ENCODE measurements at regions not wholly inside any gene's neighbourhood (a gene's known extent, or its start where the extent isn't known, plus 50 kb on each side); places are given as distances from the start of the nearest gene placed in this dataset.

DNA sequence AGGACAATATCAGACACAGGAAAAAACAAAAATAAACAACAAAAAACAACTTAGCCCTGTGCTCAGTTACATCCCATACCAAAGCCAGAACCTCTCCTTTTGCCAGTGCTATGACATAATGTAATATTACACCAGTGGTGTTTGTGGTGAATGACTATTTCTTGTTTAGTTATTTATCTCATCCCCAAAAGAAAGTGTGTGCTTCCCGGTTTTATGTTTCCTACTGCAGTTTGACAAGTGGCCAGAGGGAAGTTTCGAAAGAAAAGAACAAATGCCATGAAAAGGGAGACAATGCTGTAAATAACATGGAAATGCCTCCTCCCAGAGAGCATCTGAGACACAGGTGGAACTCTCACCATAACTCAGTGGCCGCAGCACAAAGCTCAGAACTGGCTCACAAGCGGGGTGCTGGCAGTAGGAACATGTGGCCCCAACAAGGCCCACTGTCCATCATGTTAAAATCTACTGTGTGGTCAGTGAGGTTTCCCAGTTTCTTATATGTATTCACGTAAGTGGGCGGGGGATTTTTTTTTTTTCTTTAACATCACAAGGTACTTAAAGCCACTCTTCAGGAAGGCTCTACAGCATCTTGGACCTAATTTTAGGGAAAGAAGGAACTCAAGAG, 158.2 kb downstream of the BARHL2 start:
- DNase-seq = no peak

DNA sequence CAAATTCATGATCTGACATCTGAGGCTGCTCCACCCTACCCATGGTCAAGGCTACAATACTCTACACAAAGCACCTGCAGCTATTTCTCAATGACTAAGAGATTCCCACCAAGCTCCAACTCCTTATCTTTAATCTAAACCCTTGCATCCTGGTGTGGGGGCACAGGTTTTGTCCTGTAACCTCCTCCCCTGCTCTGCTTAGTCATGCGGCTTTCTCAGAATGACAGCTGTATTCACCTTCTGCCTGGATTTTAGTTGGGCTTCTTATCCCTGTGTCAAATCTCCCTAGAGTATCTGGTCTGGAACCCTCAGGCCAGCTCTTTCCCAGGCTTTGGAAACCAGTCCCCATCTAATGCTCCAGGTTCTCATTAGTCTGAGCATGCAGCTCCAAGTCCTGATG, 159.0 kb downstream of the BARHL2 start:
- no peak for DNase-seq

DNA sequence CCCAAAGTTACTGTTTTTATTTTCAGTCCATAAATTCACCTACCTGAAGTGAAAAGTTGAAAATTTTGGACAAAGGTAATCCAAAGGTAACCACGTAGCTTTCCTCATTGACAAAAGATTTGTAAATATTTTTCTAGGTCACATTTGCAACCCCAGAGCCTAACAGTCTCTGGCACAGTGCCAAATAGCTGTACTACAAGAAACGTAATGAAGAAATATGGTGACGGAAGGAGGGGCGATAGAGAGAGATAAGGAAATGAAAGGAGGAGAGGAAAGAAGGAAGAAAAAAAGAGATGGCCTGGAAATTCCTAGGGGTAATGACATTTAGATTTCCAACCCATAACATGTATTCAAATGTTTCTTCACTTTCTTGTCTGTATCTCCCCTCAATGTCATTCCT, 159.4 kb downstream of the BARHL2 start:
- no peak for DNase-seq

DNA sequence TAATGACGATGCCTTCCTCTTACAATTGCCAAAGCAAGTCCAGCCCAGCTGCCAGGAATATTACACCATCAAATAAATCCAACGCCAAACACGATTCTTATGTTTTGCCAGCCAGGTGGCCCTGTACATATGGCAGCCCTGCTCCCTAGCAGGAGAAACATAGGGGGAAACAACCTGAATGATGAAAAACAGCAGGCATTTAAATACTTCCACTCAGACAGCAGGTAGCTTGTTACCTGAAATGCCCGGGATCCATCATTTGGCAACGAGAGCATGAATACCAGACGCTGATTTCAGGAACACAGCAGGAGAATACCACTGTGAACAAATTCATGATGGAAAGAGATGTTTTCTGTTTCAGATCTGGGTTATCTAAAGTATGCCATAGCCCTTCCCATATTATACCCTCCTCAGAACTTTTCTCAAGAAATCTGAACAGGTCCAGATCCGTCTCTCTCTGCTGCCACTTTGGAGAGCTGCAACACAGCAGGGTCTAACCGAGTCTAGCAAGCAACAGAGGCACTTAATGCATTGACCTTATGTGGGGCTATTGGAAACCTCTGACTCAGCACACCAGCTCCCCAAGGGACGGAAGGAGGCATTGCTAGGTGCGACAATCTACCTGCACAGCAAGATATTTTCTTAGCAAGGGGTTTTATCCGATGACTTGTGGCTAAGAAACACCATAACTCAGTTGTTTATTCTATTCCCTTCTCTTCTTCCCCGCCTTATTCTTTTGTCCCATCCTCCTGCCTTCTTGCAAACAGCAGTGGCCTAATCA, 166.3 kb downstream of the BARHL2 start:
- DNase-seq = no peak

DNA sequence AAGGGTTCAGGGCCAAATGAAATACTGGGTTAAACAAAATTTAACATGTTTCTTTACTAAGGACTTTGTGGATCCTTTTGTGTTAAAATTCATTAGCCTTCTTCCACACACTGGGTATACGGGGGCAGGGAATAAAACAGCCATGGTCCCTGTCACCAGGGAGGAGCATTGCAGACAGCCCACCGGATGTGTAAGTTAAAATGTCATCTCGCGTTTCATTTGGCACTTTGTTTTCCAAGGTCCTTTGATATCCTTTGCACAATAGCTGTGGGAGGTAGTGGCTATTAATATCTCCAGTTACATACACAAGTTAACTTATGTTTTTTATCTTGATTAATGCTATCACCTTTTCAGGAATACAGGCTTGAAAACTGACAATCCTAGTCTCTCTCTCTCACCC, 172.7 kb downstream of the BARHL2 start:
- no peak for DNase-seq

DNA sequence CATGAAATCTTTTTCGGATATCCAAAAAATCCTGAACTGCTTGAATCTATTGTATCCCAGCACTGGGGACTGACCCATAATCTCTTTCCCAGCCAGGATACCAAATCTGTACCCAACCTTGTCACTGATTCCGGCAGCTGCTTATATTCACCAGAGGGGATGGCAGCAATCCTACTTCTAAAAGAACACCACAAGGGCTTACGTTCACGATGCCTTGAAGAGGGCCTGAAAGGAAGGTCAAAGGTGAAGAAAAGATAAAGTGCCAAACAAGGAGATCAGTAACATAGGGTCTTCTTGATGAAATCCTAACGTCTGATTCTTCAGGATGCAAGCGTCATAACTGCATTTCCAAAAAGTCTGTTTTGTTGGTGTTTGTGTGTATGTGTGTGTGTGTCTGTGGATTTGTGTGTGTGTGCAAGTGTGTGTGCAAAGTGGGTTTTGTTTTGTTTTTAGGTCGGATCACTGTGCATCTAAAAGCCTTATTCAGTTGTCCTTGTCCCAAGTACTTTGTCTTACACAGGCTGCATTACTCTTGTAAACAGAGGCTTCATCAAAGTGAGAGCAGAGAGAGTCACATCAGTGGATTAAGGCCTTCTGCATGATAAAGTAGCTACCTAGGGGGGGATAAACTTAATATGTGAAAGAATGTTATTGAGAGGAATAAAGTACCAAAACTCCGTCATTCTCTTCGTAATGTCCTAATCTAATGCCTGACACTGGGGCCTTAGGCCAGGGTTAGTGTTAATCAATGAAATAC, 179.3 kb downstream of the BARHL2 start:
- no peak for DNase-seq

DNA sequence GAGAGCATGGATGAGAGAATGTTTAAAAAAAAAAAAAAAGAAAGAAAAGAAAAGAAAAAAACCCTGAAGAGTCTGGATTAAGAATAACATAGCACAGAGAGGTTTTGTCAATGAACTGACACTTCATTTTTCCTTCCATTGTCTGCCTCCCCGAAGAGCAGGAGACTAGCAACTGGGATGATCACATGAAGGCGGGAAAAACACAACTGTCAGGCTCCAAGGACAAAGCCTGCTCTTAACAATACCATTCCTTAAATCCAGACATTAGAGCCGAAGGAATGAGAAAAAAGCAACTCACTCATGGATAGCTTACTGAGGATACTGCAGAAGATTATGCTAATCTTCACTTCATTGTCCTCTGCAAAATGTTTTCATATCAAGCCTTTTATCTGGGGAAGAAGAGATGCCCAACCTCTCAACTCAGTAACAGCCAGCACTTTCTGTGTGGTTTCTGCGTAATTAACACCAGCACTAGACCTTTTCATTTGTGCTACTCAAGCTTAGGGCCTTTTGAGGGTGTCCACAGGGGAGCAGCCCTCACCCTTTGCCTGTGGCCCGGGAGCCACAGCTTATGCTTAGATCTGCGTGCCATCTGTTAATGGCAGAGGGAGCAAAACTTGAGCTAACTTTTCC, 182.3 kb downstream of the BARHL2 start:
- no peak for DNase-seq

DNA sequence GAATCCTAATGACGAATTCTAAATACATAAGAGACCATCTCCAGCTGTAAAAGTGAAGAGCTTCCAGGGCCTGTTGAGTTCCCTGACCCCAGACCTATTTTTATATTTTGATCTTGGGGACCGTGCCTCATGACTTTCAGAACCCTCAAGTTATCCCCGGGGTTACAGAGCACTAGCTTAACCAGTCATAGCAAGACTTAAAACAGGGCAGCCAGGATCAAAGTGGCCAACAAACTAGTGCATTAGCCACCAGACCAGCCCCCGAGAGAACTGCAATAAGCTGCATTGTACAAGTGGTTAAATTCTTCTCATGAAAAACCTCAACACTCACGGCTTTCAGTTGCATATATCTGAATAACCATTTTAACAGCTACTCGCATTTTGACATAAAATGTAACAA, 183.0 kb downstream of the BARHL2 start:
- DNase-seq = no peak

DNA sequence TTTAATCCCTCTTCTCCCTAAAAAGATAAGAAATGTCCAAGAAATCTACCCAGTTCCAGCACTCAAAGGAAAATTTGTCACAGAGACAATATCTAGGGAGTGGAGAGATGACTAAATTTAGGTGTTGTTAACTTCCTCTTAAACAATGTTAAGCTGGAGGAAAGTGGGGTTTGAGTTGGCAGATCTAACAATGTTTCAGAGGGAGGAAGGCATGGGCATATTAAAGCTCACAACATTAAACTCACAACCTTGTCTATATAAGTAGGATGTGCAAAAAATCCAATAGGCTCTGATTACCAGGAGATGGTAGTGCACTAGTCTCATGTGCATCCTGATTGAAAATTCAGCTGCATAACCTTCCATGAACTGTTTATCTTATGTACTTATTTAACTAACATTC, 190.1 kb downstream of the BARHL2 start:
- DNase-seq = no peak

DNA sequence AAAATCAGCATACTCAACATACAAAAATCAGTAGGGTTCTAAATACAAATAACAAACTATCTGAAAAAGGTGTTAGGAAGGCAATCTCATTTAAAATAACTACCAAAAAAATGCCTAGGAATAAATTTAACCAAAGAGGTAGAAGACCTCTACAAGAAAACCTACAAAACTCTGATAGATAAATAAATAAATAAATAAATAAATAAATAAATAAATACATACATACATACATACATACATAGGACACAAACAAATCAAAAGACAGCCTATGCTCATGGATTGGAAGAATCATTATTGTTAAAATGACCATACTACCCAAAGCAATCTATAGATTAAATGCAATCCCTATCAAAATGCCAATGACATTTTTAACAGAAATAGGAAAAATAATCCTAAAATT, 194.7 kb downstream of the BARHL2 start:
- no peak for DNase-seq

DNA sequence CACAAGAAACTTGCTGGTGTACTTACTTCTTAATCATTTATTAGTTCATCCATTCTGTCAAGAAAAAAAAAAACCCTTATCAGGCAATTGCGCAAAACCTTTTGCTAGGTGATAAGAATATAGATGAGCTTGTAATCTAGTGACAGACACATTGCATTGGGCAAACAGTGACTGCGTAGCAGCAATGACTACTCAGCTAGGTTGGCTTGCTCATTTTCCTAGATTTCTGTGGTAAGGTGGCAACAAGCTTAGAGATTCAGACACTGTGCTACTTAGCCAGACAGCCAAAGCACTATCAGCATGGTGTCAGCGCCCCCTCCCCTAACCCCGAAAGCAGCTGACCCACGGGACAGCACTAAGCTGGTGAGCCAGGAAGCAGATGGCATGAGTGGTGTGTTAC, 203.1 kb downstream of the BARHL2 start:
- no peak for DNase-seq

DNA sequence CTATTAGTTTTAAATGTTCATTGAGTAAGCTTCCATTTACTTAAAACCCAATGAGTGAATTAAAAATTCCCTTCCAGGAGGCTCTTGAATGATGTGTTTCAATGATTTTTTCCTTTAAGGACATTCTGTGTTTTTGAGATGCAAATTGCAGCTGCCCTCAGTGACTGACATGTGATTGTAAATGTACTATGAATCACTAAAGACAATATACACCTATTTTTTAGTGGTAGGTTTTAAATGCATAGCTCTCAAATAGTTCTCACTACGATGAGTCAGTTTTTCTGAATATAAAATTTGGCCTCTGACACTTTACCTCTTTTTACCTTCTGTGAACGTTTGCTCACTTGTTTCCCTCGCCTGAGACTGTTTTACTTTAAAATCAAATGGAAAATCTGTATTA, 204.7 kb downstream of the BARHL2 start:
- no peak for DNase-seq

DNA sequence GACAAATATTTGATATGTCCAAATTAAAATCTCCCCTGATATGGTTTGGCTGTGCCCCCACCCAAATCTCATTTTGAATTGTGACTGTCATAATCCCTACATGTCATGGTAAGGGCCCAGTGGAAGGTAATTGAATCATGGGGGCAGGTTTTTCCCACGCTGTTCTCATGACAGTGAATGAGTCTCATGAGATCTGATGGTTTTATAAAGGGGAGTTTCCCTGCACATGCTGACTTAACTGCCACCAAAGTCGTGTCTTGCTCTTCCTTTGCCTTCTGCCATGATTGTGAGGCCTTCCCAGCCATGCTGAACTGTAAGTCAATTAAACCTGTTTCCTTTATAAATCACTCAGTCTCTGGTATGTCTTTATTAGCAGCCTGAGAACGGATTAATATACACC, 207.0 kb downstream of the BARHL2 start:
- no peak for DNase-seq

DNA sequence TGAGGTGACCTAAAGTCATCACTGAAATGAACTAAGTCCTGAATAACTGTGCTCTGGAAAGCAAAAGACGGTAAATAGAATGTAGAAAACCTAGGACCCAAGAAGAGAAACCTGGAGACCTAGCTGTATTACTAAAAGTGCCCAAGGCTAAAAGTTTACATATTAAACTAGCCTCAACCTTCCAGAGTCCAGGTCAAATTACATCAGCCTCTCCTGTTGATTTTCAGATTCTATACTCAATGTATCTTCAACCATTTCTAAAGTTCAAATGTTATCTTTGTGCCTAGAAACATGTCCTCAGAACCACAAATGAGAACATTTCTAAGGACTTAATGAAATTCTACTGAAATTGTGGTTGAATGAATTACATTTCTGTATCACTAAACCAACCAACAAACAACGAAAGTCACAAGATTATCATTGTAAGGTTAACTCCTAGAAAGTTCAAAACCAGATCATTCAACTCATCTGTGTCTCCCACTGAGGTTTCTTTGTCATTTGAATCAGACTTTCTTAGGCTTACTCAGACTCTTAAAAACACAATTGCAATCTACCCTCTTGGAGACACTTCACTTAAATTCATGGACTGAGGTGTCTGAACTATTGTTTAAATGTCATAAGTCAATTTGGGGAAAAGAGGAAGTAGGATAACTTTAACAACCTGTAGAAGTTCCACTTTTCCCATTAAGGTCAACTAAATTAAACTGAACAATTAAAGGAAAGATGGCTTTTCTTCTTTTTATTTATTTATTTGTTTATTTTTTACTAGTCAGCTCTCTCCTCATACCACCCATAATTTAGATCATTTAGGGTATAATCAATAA, 207.7 kb downstream of the BARHL2 start:
- no peak for DNase-seq

DNA sequence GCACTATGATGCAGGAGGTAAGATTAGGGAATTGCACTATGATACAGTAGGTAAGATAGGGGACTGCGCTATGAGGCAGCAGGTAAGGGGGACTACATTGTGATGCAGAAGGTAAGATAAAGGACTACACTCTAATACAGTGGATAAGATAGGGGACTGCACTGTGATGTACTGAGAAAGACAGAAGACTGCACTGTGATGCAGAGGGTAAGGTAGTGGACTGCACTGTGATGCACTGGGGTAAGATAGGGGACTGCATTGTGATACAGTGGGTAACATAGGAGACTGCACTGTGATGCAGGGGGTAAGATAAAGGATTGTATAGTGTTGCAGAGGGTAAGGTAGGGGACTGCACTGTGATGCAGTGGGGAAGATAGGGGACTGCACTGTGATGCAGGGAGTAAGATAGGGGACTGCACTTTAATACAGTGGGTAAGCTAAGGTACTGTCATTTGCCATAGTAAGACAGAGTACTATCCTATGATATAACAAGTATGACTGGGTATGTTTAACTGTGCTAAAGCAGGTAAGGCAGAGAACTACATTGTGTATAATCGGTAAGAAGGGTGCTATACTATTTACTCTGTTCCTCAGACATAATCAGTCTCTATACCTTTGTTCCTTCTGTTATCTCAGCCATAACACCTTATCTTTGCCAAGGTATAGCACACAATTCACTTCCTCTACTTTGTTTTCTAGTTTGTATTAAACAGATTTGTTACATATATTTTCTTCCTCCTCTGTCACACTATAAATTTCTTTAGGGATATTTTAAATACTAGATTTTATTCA, 208.5 kb downstream of the BARHL2 start:
- DNase-seq = no peak

DNA sequence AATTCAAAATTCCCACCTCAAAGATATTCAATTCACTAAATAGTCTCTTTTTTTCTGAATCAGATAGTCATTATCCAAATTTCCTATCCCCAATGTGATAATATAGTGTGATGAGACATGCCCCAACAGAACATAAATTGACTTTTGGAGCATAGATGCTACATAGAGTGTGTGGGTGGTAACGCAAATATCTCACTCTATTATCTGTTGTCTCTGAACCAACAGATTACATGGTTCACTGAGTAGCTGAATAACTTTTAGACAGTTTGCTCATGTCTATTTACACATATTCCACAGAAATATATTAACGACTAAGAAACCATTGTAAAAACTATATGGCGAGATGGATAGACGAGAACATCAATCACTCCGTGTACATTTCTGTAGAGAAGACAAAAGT, 209.9 kb downstream of the BARHL2 start:
- no peak for DNase-seq

DNA sequence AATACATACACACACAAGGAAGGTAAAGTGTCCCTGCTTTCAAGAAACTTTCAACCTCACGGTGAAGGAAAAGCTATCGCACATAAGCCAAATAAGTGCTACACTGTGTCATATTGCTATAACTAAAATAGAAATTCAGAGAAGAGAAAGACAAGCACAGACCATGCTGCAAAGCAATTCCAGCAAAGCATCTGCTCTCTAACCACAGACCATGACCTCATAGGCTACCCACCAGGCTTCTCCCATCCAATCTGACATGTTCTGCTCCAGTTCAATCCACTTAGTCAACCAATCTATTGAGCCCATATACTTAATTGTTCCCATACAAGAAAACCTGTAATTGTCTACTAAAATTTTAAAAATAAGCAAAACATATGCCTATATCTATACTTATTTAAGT, 211.3 kb downstream of the BARHL2 start:
- no peak for DNase-seq

DNA sequence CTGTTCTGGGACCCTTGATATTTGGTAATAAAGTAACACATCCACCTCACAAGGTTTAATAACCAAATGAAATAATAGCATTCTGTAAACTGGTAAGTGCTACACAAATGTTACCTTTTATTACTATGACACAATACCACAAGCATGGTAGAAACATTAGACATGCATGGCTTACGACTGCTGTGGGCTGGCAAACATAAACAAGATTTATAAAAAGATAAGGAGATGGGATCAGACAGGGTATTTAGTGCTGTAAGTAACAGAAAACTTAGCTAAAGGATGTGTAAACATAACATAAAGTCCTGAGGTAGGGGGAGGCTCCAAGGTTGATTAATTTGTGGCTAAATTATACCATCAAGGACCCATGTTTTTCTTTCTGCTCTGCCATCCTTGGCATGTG, 212.6 kb downstream of the BARHL2 start:
- DNase-seq = no peak

DNA sequence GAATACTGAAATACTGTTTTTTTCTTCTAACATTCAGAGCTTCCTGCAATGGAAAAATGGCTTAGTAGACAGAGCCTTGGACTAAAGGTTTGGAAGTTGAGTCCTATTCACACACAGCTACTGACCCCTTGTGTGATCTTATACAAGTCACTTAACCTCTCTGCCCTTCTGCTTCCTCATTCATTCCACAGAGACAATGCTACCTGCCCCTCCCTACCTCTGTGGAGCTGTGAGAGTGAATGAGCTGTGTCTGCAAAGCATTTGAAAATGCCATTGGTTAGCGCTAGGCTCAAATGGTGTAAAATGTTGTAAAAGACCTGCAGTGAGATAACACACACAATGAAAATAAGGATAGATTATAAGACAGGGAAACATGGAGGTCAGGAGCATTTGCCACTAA, 214.4 kb downstream of the BARHL2 start:
- no peak for DNase-seq

DNA sequence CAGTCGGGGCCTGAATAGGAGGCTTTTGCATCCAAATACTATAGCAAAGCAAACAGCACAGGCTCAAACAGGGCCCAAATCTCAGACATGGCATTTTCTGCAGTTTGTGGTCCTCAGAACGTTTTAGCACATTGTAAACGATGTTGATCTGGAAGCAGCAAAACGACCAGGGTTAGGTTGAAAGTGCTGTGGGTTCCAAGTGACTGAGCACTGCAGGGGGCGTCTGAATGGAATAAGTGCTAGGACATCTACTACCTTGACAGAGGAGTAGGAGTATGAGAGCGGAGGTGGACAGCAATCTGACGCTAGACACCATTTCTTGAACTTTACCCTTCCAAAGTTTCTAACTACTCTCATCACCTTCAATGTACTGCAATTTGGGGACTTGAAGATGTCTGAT, 214.9 kb downstream of the BARHL2 start:
- DNase-seq = no peak

DNA sequence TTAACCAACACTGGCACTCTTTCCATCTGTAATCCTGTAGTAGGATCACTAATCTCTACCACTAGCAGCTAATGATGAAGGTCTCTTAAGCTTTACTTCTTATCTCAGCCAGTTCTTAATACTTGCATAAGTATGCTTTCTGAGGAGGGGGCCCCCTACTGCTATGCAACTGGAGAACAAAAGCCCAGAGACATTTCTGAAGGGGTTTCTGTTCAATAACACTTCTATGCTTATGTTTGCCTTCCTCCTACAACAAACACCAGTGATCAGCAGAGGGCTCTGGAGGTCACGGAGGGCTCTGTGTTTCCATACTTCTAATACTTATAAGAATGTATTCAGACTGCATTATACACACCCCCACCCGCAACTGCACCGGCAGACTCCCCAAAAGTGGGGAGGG, 215.8 kb downstream of the BARHL2 start:
- DNase-seq = no peak
